HG02973 (cell line): ENCODE measurements at regions not wholly inside any gene's neighbourhood (a gene's known extent, or its start where the extent isn't known, plus 50 kb on each side); places are given as distances from the start of the nearest gene placed in this dataset.

Experiments used
- ATAC-seq: cut with Tn5 transposase; IDR thresholded peaks from one replicate; pipeline ENCODE4 v1.9.1; 2021; ENCODE audit warnings: moderate library complexity; ENCODE audit not compliant: unreplicated experiment

DNA sequence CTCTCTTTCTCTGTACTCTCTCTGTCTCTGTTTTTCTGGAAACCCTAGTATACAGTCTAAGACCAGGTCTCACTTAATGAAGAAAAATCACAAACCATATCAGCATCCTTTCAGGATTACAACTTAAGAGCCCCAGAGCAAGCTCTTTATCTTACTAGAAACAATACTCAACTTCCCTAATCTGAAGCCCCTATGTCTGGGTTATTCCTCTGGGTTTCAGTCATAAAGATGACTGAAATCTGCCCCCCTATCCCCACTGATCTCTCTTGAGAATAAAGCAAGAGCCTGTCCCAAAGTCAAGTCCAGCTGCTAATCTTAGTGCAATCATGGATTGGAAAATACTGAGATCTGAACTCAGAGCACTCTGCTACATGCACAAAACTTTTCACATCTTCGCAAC lies 53.9 kb upstream of the PICALM start:
- ATAC-seq = no peak

DNA sequence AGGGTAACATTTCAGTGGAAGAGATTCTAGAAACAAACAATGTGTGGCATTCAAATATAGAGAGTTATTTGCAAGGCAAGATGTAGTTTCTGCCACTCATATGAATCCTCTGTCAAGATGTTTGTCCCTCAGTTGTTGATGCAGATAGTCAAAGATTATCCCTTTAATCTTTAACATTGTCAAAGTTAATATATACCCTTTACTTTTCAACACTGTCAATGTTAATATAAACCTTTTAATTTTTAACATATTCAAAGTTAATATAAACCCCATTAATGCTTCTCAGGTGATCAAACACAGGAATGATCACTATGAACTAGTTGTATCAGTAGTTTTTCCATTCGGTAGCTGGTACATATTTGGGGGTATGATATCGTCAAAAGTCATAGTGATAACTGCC lies 51.9 kb upstream of the PICALM start:
- ATAC-seq = no peak

DNA sequence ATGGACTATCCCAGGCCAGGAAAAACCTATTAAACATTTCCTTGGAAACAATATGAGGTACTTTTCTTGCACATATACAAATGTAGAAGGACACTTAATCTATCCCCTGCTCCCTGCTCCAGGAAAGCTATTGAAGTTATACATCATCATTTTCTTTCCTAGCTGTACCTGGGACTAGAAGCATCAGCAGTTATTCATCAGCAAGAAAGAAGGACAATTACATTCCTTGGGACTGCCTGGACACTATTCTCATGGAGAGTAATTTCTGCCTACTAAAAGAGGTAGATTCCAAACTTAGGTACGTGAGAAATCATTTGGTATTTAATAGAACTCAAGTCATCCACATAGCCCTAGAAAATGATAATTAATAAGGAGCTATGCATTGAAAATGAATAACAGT lies 51.0 kb upstream of the PICALM start:
- no peak for ATAC-seq

- ATAC-seq = no peak
Measured at GRCh38 chr11:86119077-86119476, 50.2 kb upstream of the PICALM start.
